ENCODE measurements at regions not wholly inside any gene's neighbourhood (a gene's known extent, or its start where the extent isn't known, plus 50 kb on each side); places are given as distances from the start of the nearest gene placed in this dataset.

GRCh38 chr13:107586216-107586615 is 629.1 kb downstream of the LIG4 start:
- no peak overlapping the region for H3K18ac ChIP-seq (ENCODE audit: insufficient read length, low read depth, low read length)
- H3T11ph ChIP-seq (ENCODE audit: low read length) = no peak overlapping the region
- no peaks in the 10 kb centered on the region for H3K4me1 ChIP-seq (ENCODE audit: insufficient read depth, low read length)
- Mint-ChIP-seq H3K36me3 (ENCODE audit: insufficient read depth in 1 of 3, low read depth in 3 of 3) (no peaks in the 10 kb centered on the region), H3K9me3 (no peaks in the 10 kb centered on the region), H3K4me3 (no peak overlapping the region), H3K27ac (no peak overlapping the region), H3K4me1 (peaks cover 2% of the 10 kb centered on the region in 2 experiments), H3K27me3 (ENCODE audit: low read depth) (peaks cover 70% of the 10 kb centered on the region)
- no peak overlapping the region for H3K23ac ChIP-seq (ENCODE audit: insufficient read length, low read depth, low read length)
- no peak overlapping the region for H3K9ac ChIP-seq (ENCODE audit: extremely low read depth, insufficient read length, low read length)
- no peaks in the 10 kb centered on the region for H3K79me1 ChIP-seq (ENCODE audit: insufficient read depth, low read depth, low read length, poor library complexity, severe bottlenecking)
- no peak overlapping the region for H2BK15ac ChIP-seq (ENCODE audit: low read depth, low read length)
- no peak overlapping the region for H2BK5ac ChIP-seq (ENCODE audit: insufficient read length, low read length)
- no peak overlapping the region for H2BK20ac ChIP-seq (ENCODE audit: low read depth, low read length, poor library complexity, severe bottlenecking)
- no peak overlapping the region for H3K27ac ChIP-seq (ENCODE audit: insufficient read length, low read depth, low read length)
- no peaks in the 10 kb centered on the region for H3K27me3 ChIP-seq (ENCODE audit: insufficient read depth, low read length)
- no peak overlapping the region for H4K5ac ChIP-seq (ENCODE audit: insufficient read length, low read depth, low read length)
- no peak overlapping the region for H2BK120ac ChIP-seq (ENCODE audit: low read depth, low read length, poor library complexity, severe bottlenecking)
- H2AFZ ChIP-seq (ENCODE audit: low read length) = no peak overlapping the region
- no peak for DNase-seq
- H3K4ac ChIP-seq (ENCODE audit: low read depth, low read length) = no peak overlapping the region
- no peaks in the 10 kb centered on the region for H3K23me2 ChIP-seq (ENCODE audit: insufficient read length, low read depth, low read length, poor library complexity, severe bottlenecking)
- no peak overlapping the region for H3K4me2 ChIP-seq (ENCODE audit: insufficient read depth, insufficient read length, low read length)
- no peaks in the 10 kb centered on the region for H3K9me3 ChIP-seq (ENCODE audit: control insufficient read depth, low read depth, low read length)
- no CpG with 5 or more reads among the region's 2 CpGs for WGBS (ENCODE audit: extremely low coverage, insufficient read length, low lambda C conversion rate)
- no peak for TF ChIP-seq CTCF (conservative IDR thresholded peaks at IDR 0.05)
- H2BK12ac ChIP-seq (ENCODE audit: insufficient read length, low read depth, low read length) = no peak overlapping the region
- no peak overlapping the region for H3K56ac ChIP-seq (ENCODE audit: insufficient read length, low read depth, low read length)
- H3K79me2 ChIP-seq (ENCODE audit: insufficient read depth, low read length) = no peaks in the 10 kb centered on the region
- H4K91ac ChIP-seq (ENCODE audit: insufficient read length, low read depth, low read length) = no peak overlapping the region
- H2AK5ac ChIP-seq (ENCODE audit: insufficient read length, low read length) = no peak overlapping the region
- H3K14ac ChIP-seq (ENCODE audit: insufficient read depth, low read length) = no peak overlapping the region
- H4K8ac ChIP-seq (replicated peaks; ENCODE audit: insufficient read length, low read depth, low read length) = no peak overlapping the region
- no peaks in the 10 kb centered on the region for H4K20me1 ChIP-seq (ENCODE audit: control insufficient read depth, insufficient read depth, insufficient read length)

Data from H9 (cell line).